ENCODE measurements at regions not wholly inside any gene's neighbourhood (a gene's known extent, or its start where the extent isn't known, plus 50 kb on each side); places are given as distances from the start of the nearest gene placed in this dataset.
"Not testable (repeated sequence)": the region's sequence is repeated elsewhere in the genome, so short reads cannot be mapped to it uniquely, and the experiment has no call there.

DNA sequence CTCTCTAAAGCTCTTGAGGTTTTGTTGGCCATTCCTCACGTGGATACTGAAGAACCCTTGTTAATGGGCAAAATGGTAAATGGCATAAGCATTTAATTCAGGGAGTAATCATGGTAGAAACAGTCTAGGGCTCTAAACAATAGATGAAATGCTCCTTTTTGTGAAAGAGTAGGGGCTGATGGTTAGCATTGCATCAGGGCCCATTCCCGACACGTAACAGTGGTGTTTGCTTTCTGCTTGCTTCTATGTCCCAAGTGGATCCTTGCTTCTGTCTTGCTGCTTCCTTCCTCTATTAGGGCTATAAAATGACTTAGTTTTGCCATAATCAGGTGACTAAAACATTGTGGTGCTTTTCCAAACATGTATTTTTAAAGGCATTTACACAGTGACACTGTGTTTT, 230.9 kb upstream of the AFF2 start:
- no peaks in the 10 kb centered on the region for H3K36me3 ChIP-seq (ENCODE audit: insufficient read depth, low read depth, low read length)
- no peak overlapping the region for H3K27ac ChIP-seq (ENCODE audit: low read length)
- H3K4me1 ChIP-seq (ENCODE audit: insufficient read depth, low read length), result no peaks in the 10 kb centered on the region
- H3K27me3 ChIP-seq (ENCODE audit: insufficient read depth, low read length), result no peaks in the 10 kb centered on the region
- no peak overlapping the region for H3K4me3 ChIP-seq (ENCODE audit: low read length)
- H3K9me3 ChIP-seq (ENCODE audit: insufficient read depth, low read depth, low read length), result no peaks in the 10 kb centered on the region
- no peak overlapping the region for H3K9ac ChIP-seq (ENCODE audit: low read depth, low read length)

DNA sequence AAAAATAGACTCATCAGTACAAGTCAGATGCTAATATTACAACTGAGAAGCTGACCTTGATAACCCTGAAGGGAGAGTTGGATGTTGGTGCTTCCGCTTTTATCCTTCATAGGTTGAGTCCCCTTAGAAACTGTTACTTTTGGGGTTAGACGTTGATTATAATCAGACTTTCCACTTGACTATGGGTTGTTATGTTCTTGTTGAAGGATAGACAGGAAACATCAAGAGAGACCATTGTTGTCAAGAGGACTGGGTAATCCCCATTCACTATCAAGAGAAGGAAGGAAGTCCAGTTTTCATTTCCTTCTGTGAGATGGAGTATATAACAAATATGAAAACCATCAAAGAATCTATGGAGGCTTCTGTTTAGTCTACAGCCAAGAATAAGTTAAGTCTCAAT, 229.9 kb upstream of the AFF2 start:
- Histone ChIP-seq H3K36me3 (ENCODE audit: insufficient read depth, low read depth, low read length) (no peaks in the 10 kb centered on the region), H3K4me1 (ENCODE audit: insufficient read depth, low read length) (no peaks in the 10 kb centered on the region), H3K27me3 (ENCODE audit: insufficient read depth, low read length) (no peaks in the 10 kb centered on the region), H3K9me3 (ENCODE audit: insufficient read depth, low read depth, low read length) (no peaks in the 10 kb centered on the region), H3K9ac (ENCODE audit: low read depth, low read length) (no peak overlapping the region), H3K27ac (ENCODE audit: low read length) (no peak overlapping the region), H3K4me3 (ENCODE audit: low read length) (no peak overlapping the region)

DNA sequence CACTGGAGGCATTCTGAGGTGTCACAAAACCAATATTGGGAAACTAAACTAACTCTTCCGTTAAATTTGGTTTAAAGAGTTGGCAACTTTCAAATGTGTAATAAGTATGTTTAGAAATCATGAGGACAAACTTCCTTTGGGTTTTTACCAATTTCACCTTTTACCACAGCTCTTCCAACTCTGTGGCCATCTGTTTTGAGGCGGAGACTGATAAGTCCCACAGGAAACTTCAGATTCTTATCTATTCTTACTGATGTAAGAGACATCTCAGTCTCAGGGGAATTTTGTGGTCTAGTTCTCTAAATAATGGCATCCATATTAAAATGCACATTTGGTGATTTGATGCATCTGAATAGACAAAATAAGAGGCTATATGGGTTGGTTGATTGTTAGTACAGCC, 229.2 kb upstream of the AFF2 start:
- Histone ChIP-seq H3K36me3 (ENCODE audit: insufficient read depth, low read depth, low read length) (no peaks in the 10 kb centered on the region), H3K9me3 (ENCODE audit: insufficient read depth, low read depth, low read length) (no peaks in the 10 kb centered on the region), H3K4me3 (ENCODE audit: low read length) (no peak overlapping the region), H3K4me1 (ENCODE audit: insufficient read depth, low read length) (no peaks in the 10 kb centered on the region), H3K9ac (ENCODE audit: low read depth, low read length) (no peak overlapping the region), H3K27ac (ENCODE audit: low read length) (no peak overlapping the region), H3K27me3 (ENCODE audit: insufficient read depth, low read length) (no peaks in the 10 kb centered on the region)

DNA sequence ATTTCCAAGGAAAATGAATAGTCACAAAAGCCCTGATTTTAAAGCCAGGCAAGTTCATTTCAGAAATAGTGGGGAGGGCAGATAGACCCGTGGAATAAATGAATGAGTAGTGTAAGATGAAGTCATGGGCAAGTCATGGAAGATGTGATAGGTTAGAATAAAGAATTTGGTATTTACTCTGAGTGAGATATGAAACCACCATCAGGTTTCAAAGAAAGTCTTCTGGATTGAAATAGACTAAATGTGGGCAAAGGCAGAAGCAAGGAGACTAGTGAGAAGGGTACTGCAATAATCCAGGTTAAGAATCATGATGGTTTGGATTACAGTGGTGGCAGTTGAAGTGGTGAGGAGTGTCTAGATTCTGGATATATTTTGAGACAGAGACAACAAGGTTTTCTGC, 218.5 kb upstream of the AFF2 start:
- Histone ChIP-seq H3K9me3 (ENCODE audit: insufficient read depth, low read depth, low read length) (no peaks in the 10 kb centered on the region), H3K4me1 (ENCODE audit: insufficient read depth, low read length) (peaks cover 11% of the 10 kb centered on the region)

DNA sequence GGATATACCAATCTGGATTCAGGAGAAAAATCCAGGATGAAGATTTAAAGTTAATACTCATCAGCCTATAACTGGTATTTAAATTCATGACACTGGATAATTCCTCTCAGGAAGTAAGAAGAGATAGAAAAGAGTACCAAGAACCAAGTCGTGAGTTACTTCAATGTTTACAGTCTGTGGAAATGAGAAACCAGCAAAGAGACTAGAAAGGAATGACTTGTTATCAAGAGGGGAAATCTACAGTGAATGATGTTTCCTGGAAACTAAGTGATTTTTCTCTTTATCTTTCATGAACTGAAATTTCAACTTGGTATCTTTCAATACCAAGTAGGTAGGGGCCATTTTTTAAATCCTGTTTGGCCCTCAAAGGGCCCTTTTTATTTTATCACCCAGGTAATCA, 217.9 kb upstream of the AFF2 start:
- Histone ChIP-seq H3K9ac (ENCODE audit: low read depth, low read length) (no peak overlapping the region), H3K9me3 (ENCODE audit: insufficient read depth, low read depth, low read length) (no peaks in the 10 kb centered on the region), H3K27ac (ENCODE audit: low read length) (no peak overlapping the region), H3K4me1 (ENCODE audit: insufficient read depth, low read length) (peaks cover 14% of the 10 kb centered on the region), H3K4me3 (ENCODE audit: low read length) (no peak overlapping the region), H3K27me3 (ENCODE audit: insufficient read depth, low read length) (no peaks in the 10 kb centered on the region), H3K36me3 (ENCODE audit: insufficient read depth, low read depth, low read length) (no peaks in the 10 kb centered on the region)

More for the DNA sequence above, 218.5 kb upstream of the AFF2 start:
- Histone ChIP-seq H3K36me3 (ENCODE audit: insufficient read depth, low read depth, low read length) (no peaks in the 10 kb centered on the region), H3K9ac (ENCODE audit: low read depth, low read length) (no peak overlapping the region), H3K4me3 (ENCODE audit: low read length) (no peak overlapping the region), H3K27ac (ENCODE audit: low read length) (no peak overlapping the region), H3K27me3 (ENCODE audit: insufficient read depth, low read length) (no peaks in the 10 kb centered on the region)

DNA sequence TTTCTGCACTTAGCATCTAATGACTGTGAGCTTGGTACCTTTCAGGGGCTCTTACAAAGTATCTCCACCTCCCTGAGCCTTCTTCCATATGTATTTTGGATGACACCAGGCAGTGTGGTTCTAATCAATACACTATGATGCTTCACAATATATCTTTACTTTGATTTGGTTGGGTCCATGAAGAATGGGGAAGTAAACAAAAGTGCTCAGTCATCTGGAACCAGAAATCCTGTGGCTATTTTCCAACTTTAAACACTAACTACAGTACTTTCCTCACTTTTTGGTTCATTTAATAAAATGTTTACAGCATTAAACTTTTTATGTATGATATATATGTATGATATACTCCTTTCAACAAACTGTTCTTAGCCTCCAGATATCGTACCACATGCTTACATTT, 216.4 kb upstream of the AFF2 start:
- Histone ChIP-seq H3K4me3 (ENCODE audit: low read length) (no peak overlapping the region), H3K9me3 (ENCODE audit: insufficient read depth, low read depth, low read length) (no peaks in the 10 kb centered on the region), H3K4me1 (ENCODE audit: insufficient read depth, low read length) (peaks cover 14% of the 10 kb centered on the region), H3K36me3 (ENCODE audit: insufficient read depth, low read depth, low read length) (no peaks in the 10 kb centered on the region), H3K27me3 (ENCODE audit: insufficient read depth, low read length) (no peaks in the 10 kb centered on the region), H3K9ac (ENCODE audit: low read depth, low read length) (no peak overlapping the region), H3K27ac (ENCODE audit: low read length) (no peak overlapping the region)

DNA sequence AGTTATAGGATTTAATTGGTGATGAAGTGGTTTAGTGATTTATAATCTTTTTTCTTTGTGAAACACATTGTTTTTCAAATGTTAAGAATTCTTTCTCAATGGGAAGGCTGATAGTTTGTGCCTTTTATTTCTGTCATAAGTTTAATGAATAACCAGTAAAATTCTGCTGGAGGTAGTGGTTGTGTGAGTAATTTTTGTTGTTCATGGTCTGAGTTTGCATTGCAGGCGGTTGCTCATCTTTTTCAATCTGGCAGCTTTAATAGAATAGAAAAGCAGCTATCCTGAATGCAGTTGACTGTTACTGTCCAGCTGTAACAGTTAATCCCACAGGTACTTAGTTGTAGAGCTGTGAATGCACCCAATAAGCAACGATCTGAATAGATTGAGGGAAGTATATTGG, 215.6 kb upstream of the AFF2 start:
- no peaks in the 10 kb centered on the region for H3K36me3 ChIP-seq (ENCODE audit: insufficient read depth, low read depth, low read length)
- peaks cover 14% of the 10 kb centered on the region for H3K4me1 ChIP-seq (ENCODE audit: insufficient read depth, low read length)
- no peaks in the 10 kb centered on the region for H3K9me3 ChIP-seq (ENCODE audit: insufficient read depth, low read depth, low read length)
- no peaks in the 10 kb centered on the region for H3K27me3 ChIP-seq (ENCODE audit: insufficient read depth, low read length)
- H3K4me3 ChIP-seq (ENCODE audit: low read length), result no peak overlapping the region
- H3K27ac ChIP-seq (ENCODE audit: low read length), result no peak overlapping the region
- H3K9ac ChIP-seq (ENCODE audit: low read depth, low read length), result no peak overlapping the region

DNA sequence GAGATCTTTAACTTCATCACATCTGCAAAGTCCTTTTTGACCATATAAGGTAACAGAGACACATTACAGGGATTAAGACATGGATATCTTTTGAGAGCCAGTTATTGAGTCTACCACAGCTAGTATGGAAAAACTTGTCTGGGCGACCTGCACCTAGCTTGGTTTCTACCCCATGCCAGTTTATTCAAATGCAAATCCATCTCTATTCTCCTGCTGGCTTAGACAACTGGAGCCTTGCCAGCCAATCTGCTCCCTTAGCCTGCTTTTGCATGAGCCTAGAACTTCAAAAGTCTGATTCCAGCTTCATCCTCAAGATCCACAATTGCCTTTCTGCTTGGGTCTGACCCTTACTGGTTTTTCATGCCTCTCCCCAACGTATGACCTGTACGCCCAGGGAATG, 212.0 kb upstream of the AFF2 start:
- H3K27me3 ChIP-seq (ENCODE audit: insufficient read depth, low read length), result no peaks in the 10 kb centered on the region
- H3K9me3 ChIP-seq (ENCODE audit: insufficient read depth, low read depth, low read length), result no peaks in the 10 kb centered on the region
- no peaks in the 10 kb centered on the region for H3K36me3 ChIP-seq (ENCODE audit: insufficient read depth, low read depth, low read length)
- no peak overlapping the region for H3K9ac ChIP-seq (ENCODE audit: low read depth, low read length)
- no peak overlapping the region for H3K27ac ChIP-seq (ENCODE audit: low read length)
- peaks cover 14% of the 10 kb centered on the region for H3K4me1 ChIP-seq (ENCODE audit: insufficient read depth, low read length)
- H3K4me3 ChIP-seq (ENCODE audit: low read length), result no peak overlapping the region

DNA sequence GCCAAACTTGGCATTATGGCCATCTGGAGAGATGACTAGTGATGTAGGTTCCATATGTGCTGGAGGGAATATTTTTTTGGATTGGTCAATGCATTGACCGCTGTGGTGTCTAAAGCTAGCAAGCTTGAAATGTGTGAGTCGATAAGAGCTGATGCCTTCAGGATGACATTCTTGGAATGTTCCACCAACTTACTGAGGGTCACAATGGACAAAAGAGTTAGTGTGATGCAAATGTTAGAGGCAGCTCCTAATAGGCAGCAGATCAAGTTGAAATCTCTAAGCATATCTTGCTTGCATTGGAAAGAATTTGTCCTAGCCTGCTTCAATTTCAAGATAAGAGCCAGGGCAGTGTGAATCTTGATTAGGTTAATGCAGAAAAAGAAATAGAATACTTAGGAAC, 210.4 kb upstream of the AFF2 start:
- Histone ChIP-seq H3K4me3 (ENCODE audit: low read length) (no peak overlapping the region), H3K27me3 (ENCODE audit: insufficient read depth, low read length) (no peaks in the 10 kb centered on the region), H3K4me1 (ENCODE audit: insufficient read depth, low read length) (peaks cover 14% of the 10 kb centered on the region), H3K9ac (ENCODE audit: low read depth, low read length) (no peak overlapping the region), H3K9me3 (ENCODE audit: insufficient read depth, low read depth, low read length) (no peaks in the 10 kb centered on the region), H3K36me3 (ENCODE audit: insufficient read depth, low read depth, low read length) (no peaks in the 10 kb centered on the region), H3K27ac (ENCODE audit: low read length) (no peak overlapping the region)

DNA sequence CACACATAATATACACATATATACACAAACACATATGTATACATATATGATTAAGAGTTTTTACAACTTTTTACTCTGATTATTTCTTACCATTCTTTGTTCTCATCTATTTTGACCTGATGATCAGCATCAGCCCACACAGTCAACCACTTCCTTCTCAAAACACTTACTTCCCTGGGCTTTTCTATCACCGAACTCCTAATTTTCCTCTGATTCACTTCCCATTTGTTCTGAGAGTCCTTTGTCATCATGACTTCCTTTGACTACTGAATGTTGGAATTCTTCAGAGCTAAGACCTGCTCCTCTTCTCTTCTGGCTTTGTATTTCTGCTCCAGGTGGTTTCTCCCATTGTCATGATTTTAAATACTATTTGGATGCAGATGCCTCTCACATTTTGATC, 209.5 kb upstream of the AFF2 start:
- Histone ChIP-seq H3K9ac (ENCODE audit: low read depth, low read length) (no peak overlapping the region), H3K9me3 (ENCODE audit: insufficient read depth, low read depth, low read length) (no peaks in the 10 kb centered on the region), H3K27me3 (ENCODE audit: insufficient read depth, low read length) (no peaks in the 10 kb centered on the region), H3K4me3 (ENCODE audit: low read length) (no peak overlapping the region), H3K27ac (ENCODE audit: low read length) (no peak overlapping the region), H3K36me3 (ENCODE audit: insufficient read depth, low read depth, low read length) (no peaks in the 10 kb centered on the region), H3K4me1 (ENCODE audit: insufficient read depth, low read length) (peaks cover 12% of the 10 kb centered on the region)

DNA sequence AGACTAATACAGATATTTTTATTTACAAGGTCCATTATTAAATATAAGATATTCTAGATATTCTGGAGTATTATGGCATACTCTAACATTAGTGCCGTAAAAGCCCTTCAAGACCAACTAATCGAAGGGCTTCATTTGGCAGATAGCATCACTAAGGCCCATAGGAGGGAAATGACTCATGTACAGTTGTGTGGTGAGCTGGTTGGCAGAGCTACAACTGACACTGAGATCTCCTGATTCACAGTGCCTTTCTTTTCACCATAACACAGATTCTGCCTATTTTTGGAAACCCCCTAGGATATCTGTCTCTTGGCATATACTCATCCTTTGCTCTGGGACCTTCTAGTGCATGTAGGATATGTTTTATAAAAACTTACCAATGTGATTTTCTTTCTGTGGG, 201.7 kb upstream of the AFF2 start:
- no peaks in the 10 kb centered on the region for H3K36me3 ChIP-seq (ENCODE audit: insufficient read depth, low read depth, low read length)
- H3K9me3 ChIP-seq (ENCODE audit: insufficient read depth, low read depth, low read length), result no peaks in the 10 kb centered on the region
- no peak overlapping the region for H3K4me3 ChIP-seq (ENCODE audit: low read length)
- H3K27me3 ChIP-seq (ENCODE audit: insufficient read depth, low read length), result no peaks in the 10 kb centered on the region
- no peak overlapping the region for H3K27ac ChIP-seq (ENCODE audit: low read length)
- H3K9ac ChIP-seq (ENCODE audit: low read depth, low read length), result no peak overlapping the region
- no peaks in the 10 kb centered on the region for H3K4me1 ChIP-seq (ENCODE audit: insufficient read depth, low read length)

DNA sequence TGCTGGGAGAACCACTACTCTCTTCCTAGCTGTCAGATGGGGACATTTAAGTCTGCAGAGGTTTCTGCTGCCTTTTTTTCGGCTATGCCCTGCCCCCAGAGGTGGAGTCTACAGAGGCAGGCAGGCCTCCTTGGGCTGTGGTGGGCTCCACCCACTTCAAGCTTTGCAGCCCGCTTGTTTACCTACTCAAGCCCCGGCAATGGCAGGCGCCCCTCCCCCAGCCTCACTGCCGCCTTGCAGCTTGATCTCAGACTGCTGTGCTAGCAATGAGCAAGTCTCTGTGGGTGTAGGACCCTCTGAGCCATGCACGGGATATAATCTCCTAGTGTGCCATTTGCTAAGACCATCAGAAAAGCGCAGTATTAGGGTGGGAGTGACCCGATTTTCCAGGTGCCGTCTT, 195.2 kb upstream of the AFF2 start:
- not testable (repeated sequence) for H3K4me1 ChIP-seq (ENCODE audit: insufficient read depth, low read length); H3K9ac ChIP-seq (ENCODE audit: low read depth, low read length); H3K9me3 ChIP-seq (ENCODE audit: insufficient read depth, low read depth, low read length); H3K36me3 ChIP-seq (ENCODE audit: insufficient read depth, low read depth, low read length); H3K4me3 ChIP-seq (ENCODE audit: low read length); H3K27me3 ChIP-seq (ENCODE audit: insufficient read depth, low read length); H3K27ac ChIP-seq (ENCODE audit: low read length)

DNA sequence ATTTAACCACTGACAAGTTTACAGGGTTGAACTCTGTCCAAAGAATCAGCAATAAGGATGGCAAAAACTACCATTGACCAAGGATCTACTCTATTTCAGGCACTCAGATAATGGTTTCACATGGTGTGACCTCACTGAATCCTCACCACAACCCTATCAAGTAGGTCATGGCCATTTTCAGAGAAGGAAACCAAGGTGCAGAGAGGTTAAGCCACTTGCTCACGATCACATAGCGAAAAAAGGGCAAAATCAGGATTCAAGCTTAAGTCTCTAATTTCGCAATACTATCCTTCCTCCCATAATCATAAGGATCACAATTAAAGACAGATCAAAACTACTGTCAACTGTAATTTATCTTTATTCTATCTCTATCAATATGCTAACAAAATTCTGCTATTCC, 191.0 kb upstream of the AFF2 start:
- H3K27ac ChIP-seq (ENCODE audit: low read length), result no peak overlapping the region
- H3K27me3 ChIP-seq (ENCODE audit: insufficient read depth, low read length), result no peaks in the 10 kb centered on the region
- H3K36me3 ChIP-seq (ENCODE audit: insufficient read depth, low read depth, low read length), result no peaks in the 10 kb centered on the region
- no peak overlapping the region for H3K4me3 ChIP-seq (ENCODE audit: low read length)
- no peak overlapping the region for H3K9ac ChIP-seq (ENCODE audit: low read depth, low read length)
- no peaks in the 10 kb centered on the region for H3K4me1 ChIP-seq (ENCODE audit: insufficient read depth, low read length)
- H3K9me3 ChIP-seq (ENCODE audit: insufficient read depth, low read depth, low read length), result no peaks in the 10 kb centered on the region

Data from iPS-20b (cell line).